K562 (cell line): ENCODE measurements at regions not wholly inside any gene's neighbourhood (a gene's known extent, or its start where the extent isn't known, plus 50 kb on each side); places are given as distances from the start of the nearest gene placed in this dataset.
A peak's percentile ranks its signal among the peaks of the same experiment; 100 is the strongest.

Experiments used
- EZH2 ChIP-seq: IDR thresholded peaks from 2 replicates; pipeline ENCODE4 v1.6.1; 2012; ENCODE audit warnings: low read depth, mild to moderate bottlenecking, inconsistent platforms, low read length, borderline replicate concordance
- MEIS2 ChIP-seq: fragments of 450-650 bp; IDR thresholded peaks from 2 replicates; pipeline ENCODE4 v1.6.1; 2014; ENCODE audit warnings: mild to moderate bottlenecking; ENCODE audit not compliant: partially characterized antibody
- SIN3A ChIP-seq, 2 experiments: fragments of 150-350 bp in 1 of 2; IDR thresholded peaks; 2 replicates each; pipeline ENCODE4 v1.6.1; 2011 to 2016; ENCODE audit warnings: borderline replicate concordance in 2 of 2, low read depth in 2 of 2, low read length in 2 of 2, mild to moderate bottlenecking in 2 of 2, moderate library complexity in 2 of 2; ENCODE audit not compliant: control insufficient read depth in 1 of 2
- SOX6 ChIP-seq: fragments of 450-650 bp; IDR thresholded peaks from 2 replicates; pipeline ENCODE4 v1.6.1; 2014; ENCODE audit warnings: mild to moderate bottlenecking
- XRCC5 ChIP-seq: fragments of 200-400 bp; formaldehyde crosslinking; IDR thresholded peaks from 2 replicates; pipeline ENCODE4 v1.6.1; 2017; ENCODE audit warnings: low read depth, mild to moderate bottlenecking, low read length
- ZNF146 ChIP-seq: IDR thresholded peaks from one replicate; pipeline ENCODE4 v1.6.1; 2018; ENCODE audit warnings: missing compliant biosample characterization; ENCODE audit not compliant: unreplicated experiment
- ZNF263 ChIP-seq: sonication (generic); formaldehyde crosslinking; IDR thresholded peaks from 2 replicates; pipeline ENCODE4 v1.8.0; 2022; ENCODE audit warnings: mild to moderate bottlenecking, missing genetic modification reagents, borderline replicate concordance
- ZNF699 ChIP-seq: fragments of 250-450 bp; sonication (Bioruptor Pico); IDR thresholded peaks from 2 replicates; pipeline ENCODE4 v1.8.0; 2021; ENCODE audit warnings: mild to moderate bottlenecking, moderate library complexity; ENCODE audit not compliant: insufficient replicate concordance
- TF ChIP-seq, protein P1 (sequence below), 2 experiments: fragments of 450-650 bp; formaldehyde crosslinking in 1 of 2; IDR thresholded peaks; 2 replicates each; pipeline versions ENCODE4 v1.4.0 to v1.6.1; 2014 to 2020; ENCODE audit warnings: mild to moderate bottlenecking in 2 of 2, borderline replicate concordance in 1 of 2, low read depth in 1 of 2
- TF ChIP-seq, protein P2 (sequence below): sonication (generic); formaldehyde crosslinking; IDR thresholded peaks from 2 replicates; pipeline ENCODE4 v1.9.0; 2022; ENCODE audit warnings: mild to moderate bottlenecking, missing genetic modification reagents
- TF ChIP-seq, protein P3 (sequence below), 3 experiments: IDR thresholded peaks in 2 of 3; conservative IDR thresholded peaks in 1 of 3; 2 replicates each; pipeline ENCODE4 v1.5.1; 2011 to 2012; ENCODE audit warnings: low read length in 3 of 3, mild to moderate bottlenecking in 3 of 3, control low read depth in 2 of 3, improper control_type of control experiment in 1 of 3, inconsistent platforms in 1 of 3, low read depth in 1 of 3, mixed read lengths in 1 of 3, moderate library complexity in 1 of 3; ENCODE audit not compliant: insufficient read depth in 2 of 3
- TF ChIP-seq, protein P4 (sequence below): fragments of 250-450 bp; sonication (Bioruptor Pico); IDR thresholded peaks from 2 replicates; pipeline ENCODE4 v1.8.0; 2021; ENCODE audit warnings: moderate library complexity, mild to moderate bottlenecking, inconsistent platforms

DNA sequence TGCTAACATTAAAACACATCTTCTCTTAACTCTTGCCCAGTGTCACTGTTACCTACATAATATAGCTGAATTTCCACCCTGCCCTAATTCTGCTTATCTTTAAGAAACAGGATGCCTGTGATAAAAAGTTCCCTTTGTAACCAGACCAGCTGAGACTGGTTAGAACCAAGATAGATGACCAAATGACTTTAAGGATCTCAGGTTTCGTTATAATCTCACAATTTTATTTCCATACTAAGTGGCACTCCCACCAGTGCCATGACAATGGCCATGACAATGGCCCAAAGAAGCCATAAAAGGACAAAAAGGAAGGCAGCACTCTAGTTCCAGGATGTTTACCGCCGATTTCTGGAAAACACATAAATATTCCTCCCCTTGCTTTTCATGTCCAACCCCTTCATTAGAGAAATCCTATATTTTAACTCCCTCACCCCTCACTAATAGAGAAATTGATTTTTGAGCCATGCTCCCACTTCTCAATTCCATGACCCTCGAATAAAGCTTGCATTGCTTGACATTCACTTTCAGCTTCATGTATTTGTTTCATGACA is 126.1 kb downstream of the ELAPOR2 start:
- TF ChIP-seq, protein P1, sequence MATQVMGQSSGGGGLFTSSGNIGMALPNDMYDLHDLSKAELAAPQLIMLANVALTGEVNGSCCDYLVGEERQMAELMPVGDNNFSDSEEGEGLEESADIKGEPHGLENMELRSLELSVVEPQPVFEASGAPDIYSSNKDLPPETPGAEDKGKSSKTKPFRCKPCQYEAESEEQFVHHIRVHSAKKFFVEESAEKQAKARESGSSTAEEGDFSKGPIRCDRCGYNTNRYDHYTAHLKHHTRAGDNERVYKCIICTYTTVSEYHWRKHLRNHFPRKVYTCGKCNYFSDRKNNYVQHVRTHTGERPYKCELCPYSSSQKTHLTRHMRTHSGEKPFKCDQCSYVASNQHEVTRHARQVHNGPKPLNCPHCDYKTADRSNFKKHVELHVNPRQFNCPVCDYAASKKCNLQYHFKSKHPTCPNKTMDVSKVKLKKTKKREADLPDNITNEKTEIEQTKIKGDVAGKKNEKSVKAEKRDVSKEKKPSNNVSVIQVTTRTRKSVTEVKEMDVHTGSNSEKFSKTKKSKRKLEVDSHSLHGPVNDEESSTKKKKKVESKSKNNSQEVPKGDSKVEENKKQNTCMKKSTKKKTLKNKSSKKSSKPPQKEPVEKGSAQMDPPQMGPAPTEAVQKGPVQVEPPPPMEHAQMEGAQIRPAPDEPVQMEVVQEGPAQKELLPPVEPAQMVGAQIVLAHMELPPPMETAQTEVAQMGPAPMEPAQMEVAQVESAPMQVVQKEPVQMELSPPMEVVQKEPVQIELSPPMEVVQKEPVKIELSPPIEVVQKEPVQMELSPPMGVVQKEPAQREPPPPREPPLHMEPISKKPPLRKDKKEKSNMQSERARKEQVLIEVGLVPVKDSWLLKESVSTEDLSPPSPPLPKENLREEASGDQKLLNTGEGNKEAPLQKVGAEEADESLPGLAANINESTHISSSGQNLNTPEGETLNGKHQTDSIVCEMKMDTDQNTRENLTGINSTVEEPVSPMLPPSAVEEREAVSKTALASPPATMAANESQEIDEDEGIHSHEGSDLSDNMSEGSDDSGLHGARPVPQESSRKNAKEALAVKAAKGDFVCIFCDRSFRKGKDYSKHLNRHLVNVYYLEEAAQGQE (IDR thresholded peaks at IDR 0.05; ENCODE audit: borderline replicate concordance): peak; percentile 99
- TF ChIP-seq, protein P1 (CRISPR knock-in tag; IDR thresholded peaks at IDR 0.05; ENCODE audit: low read depth): no peak
- TF ChIP-seq MEIS2 (peak; percentile 77), ZNF146 (CRISPR knock-in tag) (no peak), ZNF263 (CRISPR knock-in tag) (no peak), ZNF699 (no peak), XRCC5 (no peak), EZH2 (no peak), SOX6 (peak; percentile 99), SIN3A (IDR thresholded peaks at IDR 0.05; ENCODE audit: borderline replicate concordance in 2 of 2, control insufficient read depth in 1 of 2, low read depth in 2 of 2, low read length in 2 of 2) (no peak)
- TF ChIP-seq, protein P2, sequence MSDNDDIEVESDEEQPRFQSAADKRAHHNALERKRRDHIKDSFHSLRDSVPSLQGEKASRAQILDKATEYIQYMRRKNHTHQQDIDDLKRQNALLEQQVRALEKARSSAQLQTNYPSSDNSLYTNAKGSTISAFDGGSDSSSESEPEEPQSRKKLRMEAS (CRISPR knock-in tag): no peak
- TF ChIP-seq, protein P3, sequence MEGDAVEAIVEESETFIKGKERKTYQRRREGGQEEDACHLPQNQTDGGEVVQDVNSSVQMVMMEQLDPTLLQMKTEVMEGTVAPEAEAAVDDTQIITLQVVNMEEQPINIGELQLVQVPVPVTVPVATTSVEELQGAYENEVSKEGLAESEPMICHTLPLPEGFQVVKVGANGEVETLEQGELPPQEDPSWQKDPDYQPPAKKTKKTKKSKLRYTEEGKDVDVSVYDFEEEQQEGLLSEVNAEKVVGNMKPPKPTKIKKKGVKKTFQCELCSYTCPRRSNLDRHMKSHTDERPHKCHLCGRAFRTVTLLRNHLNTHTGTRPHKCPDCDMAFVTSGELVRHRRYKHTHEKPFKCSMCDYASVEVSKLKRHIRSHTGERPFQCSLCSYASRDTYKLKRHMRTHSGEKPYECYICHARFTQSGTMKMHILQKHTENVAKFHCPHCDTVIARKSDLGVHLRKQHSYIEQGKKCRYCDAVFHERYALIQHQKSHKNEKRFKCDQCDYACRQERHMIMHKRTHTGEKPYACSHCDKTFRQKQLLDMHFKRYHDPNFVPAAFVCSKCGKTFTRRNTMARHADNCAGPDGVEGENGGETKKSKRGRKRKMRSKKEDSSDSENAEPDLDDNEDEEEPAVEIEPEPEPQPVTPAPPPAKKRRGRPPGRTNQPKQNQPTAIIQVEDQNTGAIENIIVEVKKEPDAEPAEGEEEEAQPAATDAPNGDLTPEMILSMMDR (IDR thresholded peaks at IDR 0.05 in 2 of 3, conservative IDR thresholded peaks at IDR 0.05 in 1 of 3; ENCODE audit: insufficient read depth in 2 of 3, low read depth in 1 of 3, low read length in 3 of 3): no peak
- TF ChIP-seq, protein P4, sequence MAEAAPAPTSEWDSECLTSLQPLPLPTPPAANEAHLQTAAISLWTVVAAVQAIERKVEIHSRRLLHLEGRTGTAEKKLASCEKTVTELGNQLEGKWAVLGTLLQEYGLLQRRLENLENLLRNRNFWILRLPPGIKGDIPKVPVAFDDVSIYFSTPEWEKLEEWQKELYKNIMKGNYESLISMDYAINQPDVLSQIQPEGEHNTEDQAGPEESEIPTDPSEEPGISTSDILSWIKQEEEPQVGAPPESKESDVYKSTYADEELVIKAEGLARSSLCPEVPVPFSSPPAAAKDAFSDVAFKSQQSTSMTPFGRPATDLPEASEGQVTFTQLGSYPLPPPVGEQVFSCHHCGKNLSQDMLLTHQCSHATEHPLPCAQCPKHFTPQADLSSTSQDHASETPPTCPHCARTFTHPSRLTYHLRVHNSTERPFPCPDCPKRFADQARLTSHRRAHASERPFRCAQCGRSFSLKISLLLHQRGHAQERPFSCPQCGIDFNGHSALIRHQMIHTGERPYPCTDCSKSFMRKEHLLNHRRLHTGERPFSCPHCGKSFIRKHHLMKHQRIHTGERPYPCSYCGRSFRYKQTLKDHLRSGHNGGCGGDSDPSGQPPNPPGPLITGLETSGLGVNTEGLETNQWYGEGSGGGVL (CRISPR knock-in tag): no peak
